Right forelimb (tissue), 1 donor: ENCODE measurements at regions not wholly inside any gene's neighbourhood (a gene's known extent, or its start where the extent isn't known, plus 50 kb on each side); places are given as distances from the start of the nearest gene placed in this dataset.

Experiments
- DNase-seq: peaks from one replicate; pipeline ENCODE4 v3.0.0-alpha.2; 2018

- no peak for DNase-seq
Measured at GRCh38 chr11:120061036-120061760, 76.7 kb downstream of the TRIM29 start.

GRCh38 chr11:120060512-120060911 is 77.4 kb downstream of the TRIM29 start:
- no peak for DNase-seq

GRCh38 chr11:120058931-120059330 is 79.0 kb downstream of the TRIM29 start:
- peak; percentile 18 for DNase-seq

DNA sequence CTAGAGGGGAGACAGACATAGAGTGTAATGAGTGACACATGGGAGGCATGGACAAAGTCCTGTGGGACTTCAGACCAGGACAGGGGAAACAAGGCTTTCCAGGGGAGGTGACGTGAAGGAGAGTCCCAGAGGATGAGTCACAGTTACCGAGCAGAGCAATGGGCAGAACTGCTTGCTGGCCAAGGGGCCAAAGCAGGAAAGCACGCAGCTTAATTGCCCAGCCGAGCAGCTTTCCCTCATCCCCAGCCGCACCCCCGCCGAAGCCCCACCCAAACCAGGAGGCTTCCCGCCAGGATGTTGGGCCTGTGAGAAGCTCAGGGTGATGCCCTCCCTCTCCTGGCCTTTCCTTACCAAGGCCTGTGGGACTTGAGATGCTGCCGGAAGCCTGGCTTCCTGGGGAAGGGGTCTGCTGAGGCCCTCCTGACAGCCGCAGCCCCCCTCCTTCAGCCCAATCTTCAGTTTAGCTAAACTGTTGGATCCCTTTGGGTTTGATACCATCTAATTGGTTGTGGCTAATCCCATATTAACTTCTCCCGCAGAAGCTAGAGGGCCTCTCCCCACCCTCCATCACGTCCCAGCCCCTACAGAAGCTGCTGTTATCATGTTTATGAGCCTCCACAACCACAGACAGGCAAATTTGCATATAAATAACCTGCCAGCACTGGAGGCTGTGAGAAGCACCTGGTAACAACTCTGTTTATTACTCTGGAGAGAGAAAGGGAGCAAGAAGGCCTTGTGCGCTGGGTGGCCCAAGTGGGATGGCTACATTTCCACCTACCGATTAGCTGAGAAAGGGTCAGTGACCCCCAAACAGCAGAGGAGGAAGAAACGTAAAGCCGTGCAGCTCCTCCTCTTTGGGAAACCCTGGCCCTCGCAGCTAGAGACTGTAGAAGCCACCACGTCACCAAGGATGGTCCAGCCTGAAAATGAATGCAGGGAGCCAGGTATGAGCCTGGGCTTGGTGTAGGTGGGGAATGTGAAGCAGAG is 80.0 kb downstream of the TRIM29 start:
- DNase-seq, result peak; percentile 45

DNA sequence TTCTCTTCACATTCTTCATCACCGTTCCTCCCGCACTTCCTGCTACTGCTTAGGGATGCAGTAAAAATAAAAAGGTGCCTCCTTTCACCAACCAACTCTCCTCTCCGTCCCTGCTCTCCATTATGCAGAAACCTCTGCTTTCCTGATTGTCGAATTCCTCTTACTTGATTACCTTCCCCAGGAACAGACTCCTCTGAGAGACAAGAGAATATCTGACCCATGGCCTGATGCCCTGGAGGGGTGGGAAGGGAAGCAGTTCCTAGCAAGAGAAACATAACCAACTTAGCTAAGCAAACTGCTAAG is 80.9 kb downstream of the TRIM29 start:
- peak; percentile 12 for DNase-seq

DNA sequence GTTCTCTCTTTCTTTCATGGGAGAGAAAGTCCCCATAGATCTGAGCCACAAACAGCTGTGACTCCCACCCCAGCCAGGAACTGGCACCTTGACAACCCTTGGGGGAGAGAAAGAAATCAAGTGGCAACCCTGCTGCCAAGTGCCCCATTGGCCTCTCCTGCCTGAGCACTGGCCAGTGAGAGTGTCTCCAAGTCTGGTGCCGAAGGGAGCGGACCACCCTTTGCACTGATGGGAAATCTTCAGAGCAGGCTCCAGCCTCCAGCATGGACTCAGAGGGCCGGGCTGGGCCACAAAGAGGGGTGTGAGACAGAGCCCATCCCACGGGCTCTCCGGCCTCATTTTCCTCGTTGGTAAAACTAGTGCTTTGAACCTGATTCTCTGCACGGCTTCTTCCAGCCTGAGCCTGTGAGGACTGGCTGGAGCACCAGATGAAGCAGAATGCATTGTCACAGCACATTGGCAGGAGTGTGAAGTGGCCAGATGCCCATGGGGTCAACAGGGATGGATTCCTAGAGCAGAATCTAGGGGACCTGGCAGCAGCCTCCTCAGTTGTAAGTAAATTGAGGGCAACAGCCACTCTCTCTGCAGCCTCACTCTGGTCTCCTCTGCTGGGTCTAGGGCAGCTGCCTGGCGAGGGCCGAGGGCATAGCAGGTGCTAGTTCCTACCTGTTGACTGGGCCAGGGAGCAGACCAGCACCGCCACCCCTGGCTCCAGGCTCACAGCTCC is 81.4 kb downstream of the TRIM29 start:
- DNase-seq, result peak; percentile 35

GRCh38 chr11:120055646-120056045 is 82.3 kb downstream of the TRIM29 start:
- no peak for DNase-seq

- DNase-seq, result peak; percentile 15
Measured at GRCh38 chr11:120054753-120055045, 83.2 kb downstream of the TRIM29 start.

- DNase-seq, result peak; percentile 26
Measured at GRCh38 chr11:120054016-120054752, 83.7 kb downstream of the TRIM29 start.

- DNase-seq, result peak; percentile 9
Measured at GRCh38 chr11:120052196-120052775, 85.6 kb downstream of the TRIM29 start.

GRCh38 chr11:120044011-120044675 is 93.8 kb downstream of the TRIM29 start:
- peak; percentile 28 for DNase-seq

DNA sequence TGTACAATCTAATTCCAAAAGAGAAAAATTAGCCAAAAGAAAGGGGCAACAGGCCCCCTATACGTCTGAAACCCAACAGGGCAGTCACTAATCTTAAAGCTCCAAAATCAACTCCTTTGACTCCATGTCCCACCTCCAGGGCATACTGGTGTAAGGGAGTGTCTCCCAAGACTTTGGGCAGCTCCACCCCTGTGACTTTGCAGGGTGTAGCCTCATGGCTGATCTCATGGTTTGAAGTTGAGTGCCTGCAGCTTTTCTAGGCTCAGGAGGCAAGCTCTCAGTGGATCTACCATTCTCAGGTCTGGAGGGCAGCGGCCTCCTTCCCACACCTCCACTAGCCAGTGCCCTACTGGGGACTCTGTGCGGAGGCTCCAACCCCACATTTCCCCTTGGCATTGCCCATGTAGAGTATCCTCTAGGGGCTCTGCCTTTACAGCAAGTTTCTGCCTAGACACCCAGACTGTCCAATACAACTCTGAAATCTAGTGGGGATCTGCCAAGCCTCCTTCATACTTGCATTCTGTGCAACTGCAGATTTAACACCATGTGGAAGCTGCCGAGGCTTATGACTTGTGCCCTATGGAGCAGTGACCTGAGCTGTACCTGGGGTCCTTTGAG is 94.5 kb downstream of the TRIM29 start:
- no peak for DNase-seq

DNA sequence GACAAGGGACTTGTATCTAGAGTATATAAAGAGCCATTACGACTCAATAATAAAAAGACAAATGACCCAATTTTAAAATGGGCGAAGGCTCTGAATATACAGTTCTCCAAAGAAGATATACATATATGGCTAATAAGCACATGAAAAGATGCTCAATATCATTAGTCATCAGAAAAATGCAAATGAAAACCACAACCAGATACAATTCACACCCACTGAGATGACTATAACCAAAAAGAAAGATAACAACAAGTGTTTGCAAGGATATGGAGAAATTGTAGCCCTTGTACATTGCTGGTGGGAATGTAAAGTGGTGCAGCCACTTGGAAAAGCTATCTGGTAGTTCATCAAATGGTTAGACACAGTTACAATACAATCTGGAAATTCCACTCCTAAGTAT is 96.3 kb downstream of the TRIM29 start:
- no peak for DNase-seq

- peak; percentile 19 for DNase-seq
Measured at GRCh38 chr11:120040151-120040840, 97.6 kb downstream of the TRIM29 start.

- peak; percentile 26 for DNase-seq
Measured at GRCh38 chr11:120039039-120039438, 98.9 kb downstream of the TRIM29 start.

GRCh38 chr11:120037111-120037510 is 100.8 kb downstream of the TRIM29 start:
- DNase-seq, result no peak

- peak; percentile 10 for DNase-seq
Measured at GRCh38 chr11:120035756-120036155, 102.2 kb downstream of the TRIM29 start.

GRCh38 chr11:120034881-120035630 is 102.9 kb downstream of the TRIM29 start:
- peak; percentile 67 for DNase-seq

DNA sequence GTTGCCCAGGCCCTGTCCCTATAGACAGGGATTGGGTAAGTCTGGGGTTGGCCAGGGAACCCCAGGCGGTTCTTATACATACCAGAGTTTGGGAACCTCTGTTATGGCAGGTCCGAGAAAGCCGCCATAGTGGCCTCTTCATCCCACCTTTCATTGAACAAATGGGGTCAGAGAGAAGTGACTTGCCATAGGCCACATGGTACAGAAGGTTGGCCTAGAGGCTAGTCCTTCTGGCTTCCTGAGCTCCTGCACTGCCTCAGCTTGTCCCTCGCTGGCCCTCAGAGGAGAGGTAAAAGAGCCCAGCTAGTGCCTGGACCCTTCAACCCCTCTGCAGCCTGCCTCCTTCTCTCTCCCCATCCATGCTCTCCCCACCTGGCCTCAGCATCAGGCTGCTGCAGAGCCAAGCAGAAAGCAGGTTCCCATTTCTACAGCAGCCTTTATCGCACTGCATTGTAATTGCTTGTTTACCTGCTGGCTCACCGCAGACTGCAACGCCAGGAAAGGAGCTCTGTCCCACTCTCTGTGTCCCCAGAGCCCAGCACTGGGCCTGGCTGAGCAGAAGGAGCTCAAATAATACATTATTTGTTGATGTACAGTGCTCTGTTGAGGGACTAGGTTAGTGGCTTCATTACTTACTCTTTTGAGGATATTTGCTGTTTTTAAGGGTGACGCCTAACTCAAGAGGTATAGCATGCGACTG is 103.6 kb downstream of the TRIM29 start:
- DNase-seq, result peak; percentile 13
